GM10248 (cell line): ENCODE measurements at regions not wholly inside any gene's neighbourhood (a gene's known extent, or its start where the extent isn't known, plus 50 kb on each side); places are given as distances from the start of the nearest gene placed in this dataset.

ENCODE experiments used
- CTCF ChIA-PET: fragments of 300-600 bp; sonication (Branson Sonifier 250); formaldehyde crosslinking; extraction: SDS; loops from one replicate; lab custom pipeline; 2021; ENCODE audit warnings: antibody characterized with exemption; lab: Yijun Ruan, JAX
- POLR2A ChIA-PET: fragments of 350-650 bp; sonication (Branson Sonifier 250); formaldehyde crosslinking; extraction: SDS; loops from one replicate; lab custom pipeline; 2020; ENCODE audit warnings: antibody characterized with exemption; lab: Yijun Ruan, JAX
- DNase-seq: peaks from one replicate; pipeline ENCODE4 v3.0.0; 2012; ENCODE audit errors: extremely low spot score
- CTCF ChIP-seq: IDR thresholded peaks from 2 replicates; pipeline ENCODE4 v1.5.1; 2012; ENCODE audit warnings: mild to moderate bottlenecking, low read depth; ENCODE audit errors: extremely low read depth, missing control alignments, control extremely low read depth

GRCh38 chr14:84013424-84013823 lies 1516.5 kb upstream of the FLRT2 start:
- no peak for DNase-seq
- no peak for TF ChIP-seq CTCF
- ChIA-PET POLR2A (no interaction called here), CTCF (interaction anchor here (1.6 kb wide), 1 partner anchor 21 kb away, joined by 4 read pairs; no protein-coding TSS in a partner anchor)

- DNase-seq: no peak
- no peak for TF ChIP-seq CTCF
- ChIA-PET CTCF (no interaction called here), POLR2A (no interaction called here)
These were observed 1512.4 kb upstream of the FLRT2 start for GRCh38 chr14:84017495-84017894.

GRCh38 chr14:84021433-84021832 lies 1508.5 kb upstream of the FLRT2 start:
- no peak for TF ChIP-seq CTCF
- no peak for DNase-seq
- CTCF ChIA-PET: interaction anchor here (2.4 kb wide), 1 partner anchor 14 kb away, joined by 6 read pairs; no protein-coding TSS in a partner anchor
- POLR2A ChIA-PET: no interaction called here

- no peak for DNase-seq
- ChIA-PET CTCF (interaction anchor here (0.6 kb wide), 1 partner anchor 21 kb away, joined by 3 read pairs; no protein-coding TSS in a partner anchor), POLR2A (no interaction called here)
- no peak for TF ChIP-seq CTCF
These were observed 1505.6 kb upstream of the FLRT2 start for GRCh38 chr14:84024231-84024820.

DNA sequence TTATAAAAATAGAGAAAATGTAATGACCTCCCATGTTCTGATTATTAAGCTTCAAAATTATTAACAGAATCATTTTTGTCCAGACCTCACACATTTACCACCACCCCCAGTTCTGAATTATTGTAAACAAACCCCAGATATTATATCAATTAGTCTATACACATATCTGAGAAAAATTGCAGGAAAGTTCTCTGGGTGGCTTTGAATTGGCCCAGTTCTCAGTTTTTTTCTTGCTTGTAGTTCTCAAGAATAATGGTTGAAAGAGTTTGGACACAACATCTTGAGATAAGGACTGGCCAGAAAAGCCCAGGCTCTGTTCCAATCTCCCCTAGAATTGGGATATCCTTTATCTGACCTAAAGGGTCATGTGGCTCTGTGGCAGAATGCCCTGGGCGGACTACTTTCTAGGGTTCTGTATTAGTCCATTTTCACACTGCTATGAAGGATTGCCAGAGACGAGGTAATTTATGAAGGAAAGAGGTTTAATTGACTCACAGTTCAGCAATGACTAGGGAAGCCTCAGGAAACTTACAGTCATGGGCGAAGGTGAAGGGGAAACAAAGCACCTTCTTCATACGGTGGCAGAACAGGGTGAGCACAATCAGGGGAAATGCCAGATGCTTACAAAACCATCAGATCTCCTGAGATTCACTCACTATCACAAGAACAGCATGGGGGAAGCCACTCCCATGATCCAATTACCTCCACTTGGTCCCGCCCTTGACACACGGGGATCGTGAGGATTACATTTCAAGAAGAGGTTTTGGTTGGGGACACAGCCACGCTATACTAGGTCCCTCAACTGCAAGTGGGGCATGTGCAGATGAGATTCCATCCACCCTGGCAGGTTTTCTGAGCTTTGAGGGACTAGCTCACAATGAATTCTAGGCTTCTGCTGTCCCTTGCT lies 1504.6 kb upstream of the FLRT2 start:
- CTCF ChIA-PET: interaction anchor here (0.6 kb wide), 1 partner anchor 22 kb away, joined by 3 read pairs; no protein-coding TSS in a partner anchor

More for the DNA sequence above, 1504.6 kb upstream of the FLRT2 start:
- TF ChIP-seq CTCF: no peak
- POLR2A ChIA-PET: no interaction called here
- DNase-seq: no peak
